Peyer's patch (tissue), 4 donors: ENCODE measurements at regions not wholly inside any gene's neighbourhood (a gene's known extent, or its start where the extent isn't known, plus 50 kb on each side); places are given as distances from the start of the nearest gene placed in this dataset.
"Not testable (repeated sequence)": the region's sequence is repeated elsewhere in the genome, so short reads cannot be mapped to it uniquely, and the experiment has no call there.

Source experiments
- CTCF ChIP-seq, 6 experiments: fragments of 450-650 bp in 4 of 6; fragments of 200-600 bp in 2 of 6; sonication (generic) in 1 of 6; IDR thresholded peaks; one replicate each; pipeline ENCODE4 v1.5.1; 2017 to 2019; ENCODE audit warnings: antibody characterized with exemption in 6 of 6, mild to moderate bottlenecking in 3 of 6, moderate library complexity in 1 of 6
- POLR2A ChIP-seq, 2 donors: fragments of 450-650 bp; IDR thresholded peaks; one replicate each; pipeline ENCODE4 v1.5.1; 2017; ENCODE audit warnings: antibody characterized with exemption in 2 of 2, mild to moderate bottlenecking in 2 of 2, moderate library complexity in 2 of 2

- TF ChIP-seq CTCF, POLR2A (IDR thresholded peaks at IDR 0.05): not testable (repeated sequence)
Measured at GRCh38 chr1:146309427-146309826, 80.6 kb upstream of the NOTCH2NLA start.
